IMR-90 (cell line): ENCODE measurements at regions not wholly inside any gene's neighbourhood (a gene's known extent, or its start where the extent isn't known, plus 50 kb on each side); places are given as distances from the start of the nearest gene placed in this dataset.

Source experiments
- ATAC-seq: fragments of 200-7000 bp; cut with Tn5 transposase; 2 replicates; pipeline ENCODE4 v1.9.1; 2020; ENCODE audit warnings: low read depth, mild to moderate bottlenecking, moderate library complexity
- BruUV-seq: library from RNA; stranded (reverse); fragments of 400-500 nt; replicated peaks from 2 replicates; lab custom pipeline; 2021; lab: Mats Ljungman, UMichigan
- CTCF ChIA-PET: fragments of 300-600 bp; formaldehyde crosslinking; extraction: SDS; loops from one replicate; lab custom pipeline; 2021; ENCODE audit warnings: antibody characterized with exemption; lab: Yijun Ruan, JAX
- POLR2A ChIA-PET: fragments of 300-600 bp; sonication (Branson Sonifier 250); formaldehyde crosslinking; loops from one replicate; lab custom pipeline; 2022; ENCODE audit warnings: antibody characterized with exemption; ENCODE audit not compliant: unreplicated experiment; lab: Charles Lee
- DNase-seq: peaks from one replicate; pipeline ENCODE4 v3.0.0; 2013
- H2AFZ ChIP-seq: replicated peaks from 2 replicates; pipeline ENCODE3; 2013; ENCODE audit warnings: low read length, mild to moderate bottlenecking; ENCODE audit not compliant: poor library complexity
- H2AK5ac ChIP-seq: 2 replicates; pipeline ENCODE4 v1.6.1; 2013; ENCODE audit warnings: low read depth, low read length, inconsistent platforms
- H2AK9ac ChIP-seq: replicated peaks from 2 replicates; pipeline ENCODE3; 2013; ENCODE audit warnings: mild to moderate bottlenecking, low read depth, low read length, moderate library complexity; ENCODE audit not compliant: poor library complexity
- H2BK120ac ChIP-seq: 2 replicates; pipeline ENCODE4 v1.6.1; 2013; ENCODE audit warnings: low read depth, low read length, inconsistent platforms
- H2BK15ac ChIP-seq: 3 replicates; pipeline ENCODE4 v1.6.1; 2013; ENCODE audit warnings: low read depth, low read length, inconsistent platforms
- H2BK20ac ChIP-seq: 2 replicates; pipeline ENCODE4 v1.6.1; 2013; ENCODE audit warnings: low read depth, mild to moderate bottlenecking, inconsistent platforms, low read length, moderate library complexity
- H2BK5ac ChIP-seq: 2 replicates; pipeline ENCODE4 v1.6.1; 2013; ENCODE audit warnings: mild to moderate bottlenecking, low read depth, low read length, inconsistent platforms; ENCODE audit not compliant: poor library complexity, severe bottlenecking
- H3K14ac ChIP-seq: replicated peaks from 2 replicates; pipeline ENCODE4 v1.6.1; 2013; ENCODE audit warnings: low read depth, low read length, inconsistent platforms
- H3K18ac ChIP-seq: 2 replicates; pipeline ENCODE4 v1.6.1; 2013; ENCODE audit warnings: low read depth, low read length, control low read depth
- H3K23ac ChIP-seq: 2 replicates; pipeline ENCODE4 v1.6.1; 2013; ENCODE audit warnings: low read depth, low read length, inconsistent platforms
- H3K27ac ChIP-seq: 2 replicates; pipeline ENCODE4 v1.5.1; 2013; ENCODE audit warnings: mild to moderate bottlenecking, control low read depth, low read length; ENCODE audit not compliant: insufficient read depth
- H3K27me3 ChIP-seq: 2 replicates; pipeline ENCODE4 v1.6.1; 2013; ENCODE audit warnings: low read length; ENCODE audit not compliant: control insufficient read depth, insufficient read depth
- H3K36me3 ChIP-seq: 2 replicates; pipeline ENCODE4 v1.6.1; 2013; ENCODE audit warnings: low read length, mixed read lengths; ENCODE audit not compliant: control insufficient read depth, insufficient read depth
- H3K4ac ChIP-seq: 2 replicates; pipeline ENCODE4 v1.6.1; 2013; ENCODE audit warnings: low read depth, low read length, inconsistent platforms
- H3K4me1 ChIP-seq: 2 replicates; pipeline ENCODE4 v1.6.1; 2013; ENCODE audit warnings: low read length, mixed read lengths; ENCODE audit not compliant: control insufficient read depth, insufficient read depth
- H3K4me2 ChIP-seq: 2 replicates; pipeline ENCODE4 v1.6.1; 2013; ENCODE audit warnings: low read depth, mild to moderate bottlenecking, control low read depth, low read length, moderate library complexity
- H3K4me3 ChIP-seq: 2 replicates; pipeline ENCODE4 v1.5.1; 2013; ENCODE audit warnings: low read depth, mild to moderate bottlenecking, control low read depth, low read length, moderate library complexity; ENCODE audit not compliant: insufficient read depth
- H3K56ac ChIP-seq: 2 replicates; pipeline ENCODE4 v1.6.1; 2013; ENCODE audit warnings: low read length, inconsistent platforms; ENCODE audit not compliant: insufficient read depth; ENCODE audit errors: extremely low read depth
- H3K79me1 ChIP-seq, 2 experiments: 2 replicates each; pipeline ENCODE4 v1.6.1; 2013; ENCODE audit warnings: low read length in 2 of 2, inconsistent platforms in 1 of 2, low read depth in 1 of 2
- H3K9ac ChIP-seq: 2 replicates; pipeline ENCODE4 v1.6.1; 2013; ENCODE audit warnings: low read depth, low read length, control low read depth
- H3K9me1 ChIP-seq: 2 replicates; pipeline ENCODE4 v1.6.1; 2013; ENCODE audit warnings: low read length, inconsistent platforms; ENCODE audit not compliant: insufficient read depth
- H3K9me3 ChIP-seq: 2 replicates; pipeline ENCODE4 v1.6.1; 2013; ENCODE audit warnings: low read length; ENCODE audit not compliant: control insufficient read depth, insufficient read depth
- H4K20me1 ChIP-seq: 2 replicates; pipeline ENCODE4 v1.6.1; 2013; ENCODE audit warnings: low read length, inconsistent platforms; ENCODE audit not compliant: insufficient read depth
- H4K5ac ChIP-seq: 2 replicates; pipeline ENCODE4 v1.6.1; 2013; ENCODE audit warnings: mild to moderate bottlenecking, low read depth, low read length, control low read depth
- H4K8ac ChIP-seq, 2 experiments: 2 replicates each; pipeline ENCODE4 v1.6.1; 2013; ENCODE audit warnings: low read depth in 2 of 2, low read length in 2 of 2, control low read depth in 1 of 2, inconsistent platforms in 1 of 2
- H4K91ac ChIP-seq: 2 replicates; pipeline ENCODE4 v1.6.1; 2013; ENCODE audit warnings: low read depth, low read length, inconsistent platforms; ENCODE audit not compliant: insufficient read depth
- BHLHE40 ChIP-seq: fragments of 150-350 bp; IDR thresholded peaks from 2 replicates; pipeline ENCODE4 v1.6.1; 2016; ENCODE audit warnings: mild to moderate bottlenecking, low read depth, low read length
- CEBPB ChIP-seq: IDR thresholded peaks from 2 replicates; pipeline ENCODE4 v1.6.1; 2012; ENCODE audit warnings: low read depth, low read length, improper control_type of control experiment
- CHD1 ChIP-seq: IDR thresholded peaks from 2 replicates; pipeline ENCODE4 v1.6.1; 2012; ENCODE audit warnings: low read depth, low read length, improper control_type of control experiment
- CTCF ChIP-seq: conservative IDR thresholded peaks from 2 replicates; pipeline ENCODE4 v1.5.1; 2012; ENCODE audit warnings: mild to moderate bottlenecking, low read depth, low read length, improper control_type of control experiment
- ELK1 ChIP-seq: fragments of 150-350 bp; IDR thresholded peaks from 2 replicates; pipeline ENCODE4 v1.6.1; 2016; ENCODE audit warnings: low read depth, mild to moderate bottlenecking, low read length, moderate library complexity, borderline replicate concordance
- FOS ChIP-seq: fragments of 150-350 bp; IDR thresholded peaks from 2 replicates; pipeline ENCODE4 v1.6.1; 2016; ENCODE audit warnings: low read depth, low read length
- MAFK ChIP-seq: IDR thresholded peaks from 2 replicates; pipeline ENCODE4 v1.6.1; 2012; ENCODE audit warnings: low read depth, low read length, improper control_type of control experiment
- MAZ ChIP-seq: IDR thresholded peaks from 2 replicates; pipeline ENCODE4 v1.6.1; 2012; ENCODE audit warnings: low read depth, mild to moderate bottlenecking, low read length, improper control_type of control experiment, moderate library complexity, borderline replicate concordance
- MXI1 ChIP-seq: IDR thresholded peaks from 2 replicates; pipeline ENCODE4 v1.6.1; 2012; ENCODE audit warnings: low read depth, mild to moderate bottlenecking, low read length, moderate library complexity, borderline replicate concordance
- NFE2L2 ChIP-seq: fragments of 150-350 bp; IDR thresholded peaks from 2 replicates; pipeline ENCODE4 v1.6.1; 2016; ENCODE audit warnings: low read depth, mild to moderate bottlenecking, low read length
- POLR2A ChIP-seq: IDR thresholded peaks from 2 replicates; pipeline ENCODE4 v1.6.1; 2012; ENCODE audit warnings: mild to moderate bottlenecking, low read depth, low read length
- RAD21 ChIP-seq: IDR thresholded peaks from 2 replicates; pipeline ENCODE4 v1.6.1; 2012; ENCODE audit warnings: low read length, improper control_type of control experiment
- RCOR1 ChIP-seq: IDR thresholded peaks from 2 replicates; pipeline ENCODE4 v1.6.1; 2012; ENCODE audit warnings: mild to moderate bottlenecking, low read length, improper control_type of control experiment; ENCODE audit not compliant: insufficient replicate concordance
- RFX5 ChIP-seq: IDR thresholded peaks from 2 replicates; pipeline ENCODE4 v1.8.0; 2012; ENCODE audit warnings: low read depth, mild to moderate bottlenecking, low read length, moderate library complexity
- SMC3 ChIP-seq: fragments of 150-350 bp; IDR thresholded peaks from 2 replicates; pipeline ENCODE4 v1.6.1; 2016; ENCODE audit warnings: low read depth, mild to moderate bottlenecking, antibody characterized with exemption, low read length, moderate library complexity
- WGBS, 2 experiments: methylation state at CpG; one replicate each; pipeline versions ENCODE4 v1.1.5 to v1.1.7; 2013; ENCODE audit warnings: missing lambda C conversion rate in 2 of 2; ENCODE audit not compliant: insufficient read length in 1 of 2; ENCODE audit errors: extremely low coverage in 2 of 2; 5-methylcytosine and 5-hydroxymethylcytosine counted together
- dilution Hi-C: fragments of 300-500 bp; cut with HindIII; formaldehyde crosslinking; loops from one replicate; pipeline ENCODE4 v1.14.3; 2018; ENCODE audit warnings: low sequenced_read_pairs; ENCODE audit not compliant: unreplicated experiment
- in situ Hi-C: fragments of 300-500 bp; cut with MboI; formaldehyde crosslinking; loops from 3 replicates; pipeline ENCODE4 v1.14.3; 2019; ENCODE audit warnings: low sequenced_read_pairs, inconsistent platforms, mixed read lengths
- intact Hi-C: fragments of 100-400 bp; cut with micrococcal nuclease; formaldehyde crosslinking; loops from 2 replicates; pipeline ENCODE4 v1.10.0; 2022
- TF ChIP-seq, protein P1 (sequence below): fragments of 150-350 bp; IDR thresholded peaks from 2 replicates; pipeline ENCODE4 v1.6.1; 2017; ENCODE audit warnings: mild to moderate bottlenecking, antibody characterized with exemption, low read length, low read depth

- no peak overlapping the region for H3K27ac ChIP-seq
- H3K14ac ChIP-seq: no peak overlapping the region
- no peak overlapping the region for H4K8ac ChIP-seq
- in situ Hi-C loops: no loop called here
- H3K9me1 ChIP-seq: no peaks in the 10 kb centered on the region
- H3K9me3 ChIP-seq: no peaks in the 10 kb centered on the region
- no peak overlapping the region for H3K18ac ChIP-seq
- ChIA-PET POLR2A (no interaction called here), CTCF (interaction anchor here (0.6 to 0.8 kb wide), 2 partner anchors 12 to 317 kb away, joined by 3 read pairs; no protein-coding TSS in a partner anchor)
- no peak overlapping the region for H3K9ac ChIP-seq
- ATAC-seq (no peak), DNase-seq (no peak)
- no peak overlapping the region for H3K56ac ChIP-seq
- H3K4me2 ChIP-seq: no peak overlapping the region
- H3K4me1 ChIP-seq: peaks cover 6% of the 10 kb centered on the region; the same call in 1 of the 2 replicates
- no peak overlapping the region for H2BK5ac ChIP-seq
- no peak overlapping the region for H4K5ac ChIP-seq
- BruUV-seq: no TSS peak
- H3K27me3 ChIP-seq: no peaks in the 10 kb centered on the region
- WGBS, 2 experiments: no CpG with 5 or more reads among the region's 5 CpGs
- H3K36me3 ChIP-seq: no peaks in the 10 kb centered on the region
- H2BK15ac ChIP-seq: no peak overlapping the region
- TF ChIP-seq FOS (no peak), RFX5 (no peak), SMC3 (no peak), POLR2A (no peak), NFE2L2 (no peak), CTCF (no peak), RCOR1 (no peak), CHD1 (no peak), BHLHE40 (no peak), CEBPB (no peak), MAZ (no peak), RAD21 (no peak), ELK1 (no peak), MAFK (no peak), MXI1 (no peak)
- TF ChIP-seq, protein P1, sequence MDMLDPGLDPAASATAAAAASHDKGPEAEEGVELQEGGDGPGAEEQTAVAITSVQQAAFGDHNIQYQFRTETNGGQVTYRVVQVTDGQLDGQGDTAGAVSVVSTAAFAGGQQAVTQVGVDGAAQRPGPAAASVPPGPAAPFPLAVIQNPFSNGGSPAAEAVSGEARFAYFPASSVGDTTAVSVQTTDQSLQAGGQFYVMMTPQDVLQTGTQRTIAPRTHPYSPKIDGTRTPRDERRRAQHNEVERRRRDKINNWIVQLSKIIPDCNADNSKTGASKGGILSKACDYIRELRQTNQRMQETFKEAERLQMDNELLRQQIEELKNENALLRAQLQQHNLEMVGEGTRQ: no peak
- intact Hi-C loops: no loop called here
- H4K20me1 ChIP-seq: no peaks in the 10 kb centered on the region
- no peak overlapping the region for H2AK5ac ChIP-seq
- no peak overlapping the region for H3K23ac ChIP-seq
- no peak overlapping the region for H2AK9ac ChIP-seq
- no peak overlapping the region for H3K4ac ChIP-seq
- no peak overlapping the region for H2BK120ac ChIP-seq
- H3K4me3 ChIP-seq: no peak overlapping the region
- dilution Hi-C loops: no loop called here
- no peak overlapping the region for H4K91ac ChIP-seq
- H2AFZ ChIP-seq: no peak overlapping the region
- H3K79me1 ChIP-seq: no peaks in the 10 kb centered on the region
- H2BK20ac ChIP-seq: no peak overlapping the region
Measured at GRCh38 chr12:42932936-42933335, 343.4 kb upstream of the PRICKLE1 start.
